ENCODE measurements at regions not wholly inside any gene's neighbourhood (a gene's known extent, or its start where the extent isn't known, plus 50 kb on each side); places are given as distances from the start of the nearest gene placed in this dataset.

- Histone ChIP-seq H3K4me1 (ENCODE audit: control insufficient read depth, extremely low read depth, insufficient read depth, low read length) (peaks cover 8% of the 10 kb centered on the region), H3K27me3 (ENCODE audit: control insufficient read depth, extremely low read depth, insufficient read depth, low read length) (no peaks in the 10 kb centered on the region), H3K36me3 (ENCODE audit: control insufficient read depth in 2 of 2, extremely low read depth in 1 of 2, insufficient read depth in 2 of 2, low read length in 2 of 2) (no peaks in the 10 kb centered on the region), H3K9ac (ENCODE audit: control insufficient read depth, extremely low read depth, insufficient read depth, low read length) (no peak overlapping the region), H3K27ac (ENCODE audit: control insufficient read depth, insufficient read depth, low read length) (no peak overlapping the region), H3K79me2 (ENCODE audit: control insufficient read depth, insufficient read depth, low read length) (no peaks in the 10 kb centered on the region), H4K20me1 (ENCODE audit: control insufficient read depth, extremely low read depth, insufficient read depth, low read length) (no peaks in the 10 kb centered on the region), H3K9me1 (ENCODE audit: control insufficient read depth, extremely low read depth, insufficient read depth, low read length) (no peaks in the 10 kb centered on the region), H3K4me2 (ENCODE audit: control insufficient read depth, extremely low read depth, insufficient read depth, low read depth, low read length) (peak overlapping the region; percentile 49), H2AFZ (ENCODE audit: control insufficient read depth, low read length) (no peak overlapping the region), H3K4me3 (ENCODE audit: control insufficient read depth in 2 of 3, extremely low read depth in 1 of 3, insufficient read depth in 2 of 3, low read depth in 1 of 3, low read length in 3 of 3) (no peak overlapping the region), H3K9me3 (ENCODE audit: control insufficient read depth, low read depth, low read length) (no peaks in the 10 kb centered on the region)
- TF ChIP-seq, protein P1, sequence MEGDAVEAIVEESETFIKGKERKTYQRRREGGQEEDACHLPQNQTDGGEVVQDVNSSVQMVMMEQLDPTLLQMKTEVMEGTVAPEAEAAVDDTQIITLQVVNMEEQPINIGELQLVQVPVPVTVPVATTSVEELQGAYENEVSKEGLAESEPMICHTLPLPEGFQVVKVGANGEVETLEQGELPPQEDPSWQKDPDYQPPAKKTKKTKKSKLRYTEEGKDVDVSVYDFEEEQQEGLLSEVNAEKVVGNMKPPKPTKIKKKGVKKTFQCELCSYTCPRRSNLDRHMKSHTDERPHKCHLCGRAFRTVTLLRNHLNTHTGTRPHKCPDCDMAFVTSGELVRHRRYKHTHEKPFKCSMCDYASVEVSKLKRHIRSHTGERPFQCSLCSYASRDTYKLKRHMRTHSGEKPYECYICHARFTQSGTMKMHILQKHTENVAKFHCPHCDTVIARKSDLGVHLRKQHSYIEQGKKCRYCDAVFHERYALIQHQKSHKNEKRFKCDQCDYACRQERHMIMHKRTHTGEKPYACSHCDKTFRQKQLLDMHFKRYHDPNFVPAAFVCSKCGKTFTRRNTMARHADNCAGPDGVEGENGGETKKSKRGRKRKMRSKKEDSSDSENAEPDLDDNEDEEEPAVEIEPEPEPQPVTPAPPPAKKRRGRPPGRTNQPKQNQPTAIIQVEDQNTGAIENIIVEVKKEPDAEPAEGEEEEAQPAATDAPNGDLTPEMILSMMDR (optimal IDR thresholded peaks at IDR 0.05 in 1 of 3, IDR thresholded peaks at IDR 0.05 in 1 of 3, conservative IDR thresholded peaks at IDR 0.05 in 1 of 3; ENCODE audit: extremely low read depth in 1 of 3, insufficient read depth in 2 of 3, low read length in 3 of 3), result no peak
- peak; percentile 1 for DNase-seq (ENCODE audit: low read depth, low spot score)
- FAIRE-seq, result peak; percentile 94
- dilution Hi-C loops (cut with MboI; ENCODE audit: extremely low pct_ligation_motif_present, low sequenced_read_pairs), result no loop called here
Measured at GRCh38 chr11:25211635-25212254, 714.9 kb downstream of the LUZP2 start.

GRCh38 chr11:25214535-25215176 lies 717.8 kb downstream of the LUZP2 start:
- Histone ChIP-seq H4K20me1 (ENCODE audit: control insufficient read depth, extremely low read depth, insufficient read depth, low read length) (no peaks in the 10 kb centered on the region), H3K9me3 (ENCODE audit: control insufficient read depth, low read depth, low read length) (no peaks in the 10 kb centered on the region), H3K4me1 (ENCODE audit: control insufficient read depth, extremely low read depth, insufficient read depth, low read length) (peaks cover 8% of the 10 kb centered on the region), H3K79me2 (ENCODE audit: control insufficient read depth, insufficient read depth, low read length) (no peaks in the 10 kb centered on the region), H3K9me1 (ENCODE audit: control insufficient read depth, extremely low read depth, insufficient read depth, low read length) (no peaks in the 10 kb centered on the region), H3K36me3 (ENCODE audit: control insufficient read depth in 2 of 2, extremely low read depth in 1 of 2, insufficient read depth in 2 of 2, low read length in 2 of 2) (no peaks in the 10 kb centered on the region), H3K4me2 (ENCODE audit: control insufficient read depth, extremely low read depth, insufficient read depth, low read depth, low read length) (no peak overlapping the region), H3K27ac (ENCODE audit: control insufficient read depth, insufficient read depth, low read length) (no peak overlapping the region), H2AFZ (ENCODE audit: control insufficient read depth, low read length) (no peak overlapping the region), H3K9ac (ENCODE audit: control insufficient read depth, extremely low read depth, insufficient read depth, low read length) (no peak overlapping the region), H3K27me3 (ENCODE audit: control insufficient read depth, extremely low read depth, insufficient read depth, low read length) (no peaks in the 10 kb centered on the region), H3K4me3 (ENCODE audit: control insufficient read depth in 2 of 3, extremely low read depth in 1 of 3, insufficient read depth in 2 of 3, low read depth in 1 of 3, low read length in 3 of 3) (no peak overlapping the region)
- dilution Hi-C loops (cut with MboI; ENCODE audit: extremely low pct_ligation_motif_present, low sequenced_read_pairs), result no loop called here
- no peak for TF ChIP-seq EZH2 (IDR thresholded peaks at IDR 0.05; ENCODE audit: low read length)
- TF ChIP-seq, protein P1 (optimal IDR thresholded peaks at IDR 0.05 in 1 of 3, IDR thresholded peaks at IDR 0.05 in 1 of 3, conservative IDR thresholded peaks at IDR 0.05 in 1 of 3; ENCODE audit: extremely low read depth in 1 of 3, insufficient read depth in 2 of 3, low read length in 3 of 3), result no peak
- no peak for FAIRE-seq
- no peak for DNase-seq (ENCODE audit: low read depth, low spot score)

Data from keratinocyte (primary cell).